H1 (cell line): ENCODE measurements at regions not wholly inside any gene's neighbourhood (a gene's known extent, or its start where the extent isn't known, plus 50 kb on each side); places are given as distances from the start of the nearest gene placed in this dataset.

ENCODE experiments used
- CTCF ChIA-PET: fragments of 300-600 bp; sonication (Branson Sonifier 250); formaldehyde crosslinking; loops from one replicate; lab custom pipeline; 2021; ENCODE audit not compliant: partially characterized antibody; lab: Charles Lee
- POLR2A ChIA-PET: fragments of 300-600 bp; sonication (Branson Sonifier 250); formaldehyde crosslinking; loops from one replicate; lab custom pipeline; 2021; ENCODE audit warnings: inconsistent platforms; ENCODE audit not compliant: partially characterized antibody; lab: Charles Lee
- DNase-seq, 2 experiments: peaks; one replicate each; pipeline versions ENCODE4 v3.0.0 to v3.0.0-alpha.2; 2010 to 2022; ENCODE audit warnings: low spot score in 2 of 2, low read depth in 1 of 2, mixed read lengths in 1 of 2
- FAIRE-seq: peaks from 2 replicates; lab custom pipeline; 2011; peaks lifted over from hg19 to GRCh38; lab: Jason Lieb, UNC
- H2AFZ ChIP-seq: 2 replicates; pipeline ENCODE4 v1.8.1; 2012; ENCODE audit warnings: low read length, inconsistent platforms
- H2AK5ac ChIP-seq: 2 replicates; pipeline ENCODE4 v1.6.1; 2013; ENCODE audit warnings: low read depth, low read length
- H2BK120ac ChIP-seq: replicated peaks from 2 replicates; pipeline ENCODE3; 2013; ENCODE audit warnings: low read depth, low read length, inconsistent platforms
- H2BK12ac ChIP-seq: 2 replicates; pipeline ENCODE4 v1.6.1; 2013; ENCODE audit warnings: low read depth, low read length
- H2BK15ac ChIP-seq: 2 replicates; pipeline ENCODE4 v1.6.1; 2013; ENCODE audit warnings: low read length
- H2BK20ac ChIP-seq: 2 replicates; pipeline ENCODE4 v1.6.1; 2013; ENCODE audit warnings: low read length
- H2BK5ac ChIP-seq: 2 replicates; pipeline ENCODE4 v1.6.1; 2013; ENCODE audit warnings: low read depth, low read length
- H3K14ac ChIP-seq: 2 replicates; pipeline ENCODE4 v1.6.1; 2013; ENCODE audit warnings: inconsistent platforms; ENCODE audit not compliant: insufficient read length
- H3K18ac ChIP-seq: 2 replicates; pipeline ENCODE4 v1.6.1; 2013; ENCODE audit warnings: low read length; ENCODE audit errors: extremely low read depth
- H3K23ac ChIP-seq: 2 replicates; pipeline ENCODE4 v1.6.1; 2013; ENCODE audit warnings: inconsistent platforms; ENCODE audit not compliant: insufficient read length
- H3K23me2 ChIP-seq: 2 replicates; pipeline ENCODE4 v1.6.1; 2013; ENCODE audit warnings: low read depth, low read length
- H3K27ac ChIP-seq: 2 replicates; pipeline ENCODE4 v1.6.1; 2011; ENCODE audit warnings: low read depth, low read length, inconsistent platforms
- H3K27me3 ChIP-seq, 4 experiments: replicated peaks in 1 of 4; 1 replicate in 1 of 4; 2 replicates in 3 of 4; pipeline versions ENCODE4 v1.6.1 to v1.8.1; 2011 to 2013; ENCODE audit warnings: low read length in 3 of 4, mild to moderate bottlenecking in 3 of 4, inconsistent platforms in 2 of 4, mixed read lengths in 2 of 4, moderate library complexity in 1 of 4; ENCODE audit not compliant: control insufficient read depth in 3 of 4, insufficient read depth in 3 of 4; ENCODE audit errors: extremely low read depth in 1 of 4
- H3K36me3 ChIP-seq, 4 experiments: 2 replicates each; pipeline versions ENCODE4 v1.6.1 to v1.8.1; 2011 to 2013; ENCODE audit warnings: mild to moderate bottlenecking in 4 of 4, low read length in 3 of 4, moderate library complexity in 2 of 4, control low read depth in 1 of 4, inconsistent platforms in 1 of 4; ENCODE audit not compliant: insufficient read depth in 4 of 4, control insufficient read depth in 2 of 4
- H3K4ac ChIP-seq: replicated peaks from 2 replicates; pipeline ENCODE3; 2013; ENCODE audit warnings: low read length, low read depth, mixed read lengths, inconsistent platforms; ENCODE audit not compliant: insufficient read length
- H3K4me1 ChIP-seq, 4 experiments: replicated peaks in 1 of 4; 1 replicate in 1 of 4; 2 replicates in 3 of 4; pipeline versions ENCODE4 v1.6.1 to v1.8.1; 2011 to 2013; ENCODE audit warnings: low read length in 3 of 4, inconsistent platforms in 2 of 4, mixed read lengths in 1 of 4; ENCODE audit not compliant: insufficient read depth in 4 of 4, control insufficient read depth in 3 of 4
- H3K4me2 ChIP-seq, 2 experiments: 2 replicates each; pipeline versions ENCODE4 v1.6.1 to v1.8.1; 2011 to 2013; ENCODE audit warnings: low read depth in 2 of 2, low read length in 2 of 2, control low read depth in 1 of 2, inconsistent platforms in 1 of 2, mild to moderate bottlenecking in 1 of 2; ENCODE audit not compliant: insufficient read depth in 1 of 2
- H3K4me3 ChIP-seq, 4 experiments: fragments of 200-600, 300-600 bp in 1 of 4; sonication (generic), shearing (Covaris generic), sonication (Bioruptor Twin) in 1 of 4; 2 replicates each; pipeline versions ENCODE4 v1.5.1 to v1.8.1; 2011 to 2016; ENCODE audit warnings: low read length in 4 of 4, low read depth in 3 of 4, control low read depth in 2 of 4, inconsistent platforms in 2 of 4, mild to moderate bottlenecking in 2 of 4, mixed read lengths in 1 of 4, moderate library complexity in 1 of 4; ENCODE audit not compliant: insufficient read depth in 2 of 4; ENCODE audit errors: extremely low read depth in 1 of 4
- H3K56ac ChIP-seq: replicated peaks from 2 replicates; pipeline ENCODE3; 2013; ENCODE audit warnings: low read depth, mild to moderate bottlenecking, mixed read lengths, low read length, inconsistent platforms; ENCODE audit not compliant: insufficient read length
- H3K79me1 ChIP-seq: 2 replicates; pipeline ENCODE4 v1.6.1; 2013; ENCODE audit warnings: low read depth, low read length, control low read depth
- H3K79me2 ChIP-seq, 2 experiments: 2 replicates each; pipeline versions ENCODE4 v1.6.1 to v1.8.1; 2012 to 2013; ENCODE audit warnings: low read length in 2 of 2, mild to moderate bottlenecking in 2 of 2, inconsistent platforms in 1 of 2; ENCODE audit not compliant: insufficient read depth in 2 of 2, control insufficient read depth in 1 of 2
- H3K9ac ChIP-seq, 4 experiments: replicated peaks in 1 of 4; 1 replicate in 1 of 4; 2 replicates in 3 of 4; pipeline versions ENCODE4 v1.6.1 to v1.8.1; 2011 to 2013; ENCODE audit warnings: low read depth in 3 of 4, low read length in 3 of 4, control low read depth in 2 of 4, mild to moderate bottlenecking in 2 of 4, moderate library complexity in 2 of 4, inconsistent platforms in 1 of 4; ENCODE audit errors: extremely low read depth in 1 of 4
- H3K9me3 ChIP-seq, 2 experiments: 2 replicates each; pipeline versions ENCODE4 v1.6.1 to v1.8.1; 2012 to 2013; ENCODE audit warnings: mild to moderate bottlenecking in 2 of 2, moderate library complexity in 2 of 2, control low read depth in 1 of 2, inconsistent platforms in 1 of 2, low read depth in 1 of 2, low read length in 1 of 2, mixed read lengths in 1 of 2; ENCODE audit not compliant: insufficient read depth in 2 of 2
- H4K20me1 ChIP-seq, 2 experiments: replicated peaks in 1 of 2; 2 replicates each; pipeline versions ENCODE3 to v1.8.1; 2011 to 2013; ENCODE audit warnings: inconsistent platforms in 2 of 2, low read length in 2 of 2, mild to moderate bottlenecking in 1 of 2; ENCODE audit not compliant: insufficient read depth in 2 of 2, control insufficient read depth in 1 of 2
- H4K5ac ChIP-seq: 2 replicates; pipeline ENCODE4 v1.6.1; 2013; ENCODE audit warnings: low read length, low read depth, mixed read lengths, inconsistent platforms; ENCODE audit not compliant: insufficient read length
- H4K8ac ChIP-seq: 2 replicates; pipeline ENCODE4 v1.8.0; 2013; ENCODE audit warnings: mild to moderate bottlenecking, moderate library complexity, low read length, inconsistent platforms; ENCODE audit not compliant: insufficient read depth; ENCODE audit errors: extremely low read depth
- H4K91ac ChIP-seq: replicated peaks from 2 replicates; pipeline ENCODE3; 2013; ENCODE audit warnings: low read length, mixed read lengths, inconsistent platforms; ENCODE audit not compliant: insufficient read length
- E2F6 ChIP-seq: IDR thresholded peaks from 2 replicates; pipeline ENCODE4 v1.6.1; 2012; ENCODE audit warnings: inconsistent platforms
- KDM4A ChIP-seq: IDR thresholded peaks from one replicate; pipeline ENCODE4 v1.7.1; 2012; ENCODE audit warnings: low read depth, mild to moderate bottlenecking, moderate library complexity, low read length, inconsistent platforms; ENCODE audit not compliant: severe bottlenecking
- NANOG ChIP-seq: IDR thresholded peaks from 2 replicates; pipeline ENCODE4 v1.6.1; 2011; ENCODE audit warnings: low read length, low read depth, mild to moderate bottlenecking, inconsistent platforms; ENCODE audit not compliant: insufficient read depth, poor library complexity, severe bottlenecking
- POLR2AphosphoS5 ChIP-seq: IDR thresholded peaks from 2 replicates; pipeline ENCODE4 v1.6.1; 2011; ENCODE audit warnings: low read depth, low read length
- SIRT6 ChIP-seq: IDR thresholded peaks from one replicate; pipeline ENCODE4 v1.7.1; 2012; ENCODE audit warnings: low read length, inconsistent platforms
- SUZ12 ChIP-seq: fragments of 200-600 bp; sonication (generic); IDR thresholded peaks from 2 replicates; pipeline ENCODE4 v1.6.1; 2012; ENCODE audit warnings: mild to moderate bottlenecking, inconsistent platforms, low read length, moderate library complexity, mixed read lengths
- TAF1 ChIP-seq: IDR thresholded peaks from 2 replicates; pipeline ENCODE4 v1.6.1; 2011; ENCODE audit warnings: mild to moderate bottlenecking, low read depth, low read length
- WGBS, 2 experiments: shearing (Covaris generic) in 1 of 2; methylation state at CpG; one replicate each; pipeline versions ENCODE4 v1.1.6 to v1.1.7; 2013 to 2015; ENCODE audit warnings: low lambda C conversion rate in 2 of 2, mixed read lengths in 2 of 2, inconsistent platforms in 1 of 2, low coverage in 1 of 2, missing lambda C conversion rate in 1 of 2; ENCODE audit not compliant: insufficient replicate concordance in 2 of 2, insufficient coverage in 1 of 2, insufficient read length in 1 of 2; ENCODE audit errors: extremely low coverage in 1 of 2, missing lambda C conversion rate in 1 of 2; 5-methylcytosine and 5-hydroxymethylcytosine counted together
- TF ChIP-seq, protein P1 (sequence below): IDR thresholded peaks from 2 replicates; pipeline ENCODE4 v1.6.1; 2011; ENCODE audit warnings: low read depth, mild to moderate bottlenecking, low read length; ENCODE audit not compliant: insufficient read depth
- TF ChIP-seq, protein P2 (sequence below): IDR thresholded peaks from 2 replicates; pipeline ENCODE4 v1.6.1; 2011; ENCODE audit warnings: low read length, improper control_type of control experiment

- Histone ChIP-seq H2BK20ac (no peak overlapping the region), H2BK15ac (no peak overlapping the region), H4K8ac (no peak overlapping the region), H2AK5ac (no peak overlapping the region), H2BK5ac (no peak overlapping the region), H2BK12ac (no peak overlapping the region), H3K23me2 (no peaks in the 10 kb centered on the region), H3K36me3 (no peaks in the 10 kb centered on the region), H3K14ac (no peak overlapping the region), H3K4me2 (no peak overlapping the region), H2AFZ (no peak overlapping the region), H3K79me1 (no peaks in the 10 kb centered on the region), H4K91ac (no peak overlapping the region), H3K79me2 (no peaks in the 10 kb centered on the region), H3K23ac (no peak overlapping the region), H3K27me3 (no peaks in the 10 kb centered on the region), H3K4me1 (no peaks in the 10 kb centered on the region), H3K56ac (no peak overlapping the region), H3K18ac (no peak overlapping the region), H3K4me3 (no peak overlapping the region), H2BK120ac (no peak overlapping the region), H3K9ac (no peak overlapping the region), H3K4ac (no peak overlapping the region), H3K9me3 (no peaks in the 10 kb centered on the region), H3K27ac (no peak overlapping the region), H4K5ac (no peak overlapping the region), H4K20me1 (no peaks in the 10 kb centered on the region)
- POLR2A ChIA-PET, result no interaction called here
- CTCF ChIA-PET, result interaction anchor here (1.6 kb wide), 1 partner anchor 11 kb away, joined by 3 read pairs; no protein-coding TSS in a partner anchor
- FAIRE-seq, result no peak
- DNase-seq, result no peak
- no peak for TF ChIP-seq SUZ12
- TF ChIP-seq E2F6, result no peak
- TF ChIP-seq POLR2AphosphoS5, result no peak
- TF ChIP-seq, protein P1, sequence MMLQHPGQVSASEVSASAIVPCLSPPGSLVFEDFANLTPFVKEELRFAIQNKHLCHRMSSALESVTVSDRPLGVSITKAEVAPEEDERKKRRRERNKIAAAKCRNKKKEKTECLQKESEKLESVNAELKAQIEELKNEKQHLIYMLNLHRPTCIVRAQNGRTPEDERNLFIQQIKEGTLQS, result no peak
- TF ChIP-seq KDM4A, result no peak
- TF ChIP-seq SIRT6, result no peak
- no peak for TF ChIP-seq TAF1
- TF ChIP-seq, protein P2, sequence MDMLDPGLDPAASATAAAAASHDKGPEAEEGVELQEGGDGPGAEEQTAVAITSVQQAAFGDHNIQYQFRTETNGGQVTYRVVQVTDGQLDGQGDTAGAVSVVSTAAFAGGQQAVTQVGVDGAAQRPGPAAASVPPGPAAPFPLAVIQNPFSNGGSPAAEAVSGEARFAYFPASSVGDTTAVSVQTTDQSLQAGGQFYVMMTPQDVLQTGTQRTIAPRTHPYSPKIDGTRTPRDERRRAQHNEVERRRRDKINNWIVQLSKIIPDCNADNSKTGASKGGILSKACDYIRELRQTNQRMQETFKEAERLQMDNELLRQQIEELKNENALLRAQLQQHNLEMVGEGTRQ, result no peak
- no peak for TF ChIP-seq NANOG
- WGBS, 2 experiments, result 86% methylated on average over 7 of the region's 7 CpGs; no CpG with 5 or more reads in 1 of the 2 experiments
These were observed 59.0 kb upstream of the FGF14 start for GRCh38 chr13:102460806-102461205.
